HEK293 (cell line): ENCODE measurements at regions not wholly inside any gene's neighbourhood (a gene's known extent, or its start where the extent isn't known, plus 50 kb on each side); places are given as distances from the start of the nearest gene placed in this dataset.

Experiments
- CTCF ChIA-PET: fragments of 350-600 bp; formaldehyde crosslinking; extraction: SDS; loops from one replicate; lab custom pipeline; 2021; ENCODE audit warnings: antibody characterized with exemption; lab: Yijun Ruan, JAX
- POLR2A ChIA-PET: fragments of 300-600 bp; formaldehyde crosslinking; extraction: SDS; loops from one replicate; lab custom pipeline; 2020; ENCODE audit warnings: antibody characterized with exemption, inconsistent platforms; lab: Yijun Ruan, JAX
- H3K27ac ChIP-seq: fragments of 200-500 bp; sonication (Bioruptor generic); 2 replicates; pipeline ENCODE4 v1.5.1; 2014; ENCODE audit warnings: low read depth, low read length, control low read depth, inconsistent platforms; ENCODE audit errors: extremely low read depth
- H3K36me3 ChIP-seq, 2 experiments: fragments of 200-500 bp in 1 of 2; sonication (Bioruptor generic) in 1 of 2; 1 replicate in 1 of 2; 2 replicates in 1 of 2; pipeline ENCODE4 v1.5.1; 2014 to 2017; ENCODE audit warnings: inconsistent platforms in 2 of 2, low read length in 2 of 2; ENCODE audit not compliant: control insufficient read depth in 2 of 2, insufficient read depth in 1 of 2
- H3K4me1 ChIP-seq: fragments of 200-500 bp; sonication (Bioruptor generic); 2 replicates; pipeline ENCODE4 v1.5.1; 2014; ENCODE audit warnings: mild to moderate bottlenecking, low read length, inconsistent platforms; ENCODE audit not compliant: control insufficient read depth, insufficient read depth
- H3K4me3 ChIP-seq: 2 replicates; pipeline ENCODE4 v1.5.1; 2011; ENCODE audit warnings: low read depth, mild to moderate bottlenecking, control low read depth, low read length, moderate library complexity
- H3K9me3 ChIP-seq: fragments of 200-500 bp; sonication (Bioruptor generic); 2 replicates; pipeline ENCODE4 v1.5.1; 2014; ENCODE audit warnings: low read depth, low read length, inconsistent platforms; ENCODE audit not compliant: control insufficient read depth, insufficient read depth
- HOXC10 ChIP-seq: sonication (generic); formaldehyde crosslinking; IDR thresholded peaks from 2 replicates; pipeline ENCODE4 v1.8.1; 2023; ENCODE audit warnings: mild to moderate bottlenecking, missing genetic modification reagents
- KLF8 ChIP-seq: fragments of 450-650 bp; formaldehyde crosslinking; IDR thresholded peaks from 2 replicates; pipeline ENCODE4 v1.5.1; 2016; ENCODE audit warnings: missing biosample characterization, missing genetic modification characterization
- KLF9 ChIP-seq: fragments of 450-650 bp; formaldehyde crosslinking; IDR thresholded peaks from 2 replicates; pipeline ENCODE4 v1.5.1; 2016; ENCODE audit warnings: missing biosample characterization, missing genetic modification characterization, low read depth
- MYNN ChIP-seq: fragments of 450-650 bp; formaldehyde crosslinking; IDR thresholded peaks from 2 replicates; pipeline ENCODE4 v1.5.1; 2016; ENCODE audit warnings: missing biosample characterization, missing genetic modification characterization, borderline replicate concordance
- PRDM10 ChIP-seq: fragments of 450-650 bp; formaldehyde crosslinking; IDR thresholded peaks from 2 replicates; pipeline ENCODE4 v1.5.1; 2016; ENCODE audit warnings: missing biosample characterization, missing genetic modification characterization
- TCF7L2 ChIP-seq: IDR thresholded peaks from 2 replicates; pipeline ENCODE4 v1.6.1; 2011; ENCODE audit warnings: low read depth, mild to moderate bottlenecking, inconsistent platforms, low read length, moderate library complexity, borderline replicate concordance
- TSHZ1 ChIP-seq: fragments of 450-650 bp; formaldehyde crosslinking; IDR thresholded peaks from 2 replicates; pipeline ENCODE4 v1.5.1; 2016; ENCODE audit warnings: missing biosample characterization, missing genetic modification characterization, borderline replicate concordance
- YY1 ChIP-seq: fragments of 450-650 bp; formaldehyde crosslinking; IDR thresholded peaks from 2 replicates; pipeline ENCODE4 v1.5.1; 2018; ENCODE audit warnings: missing biosample characterization, missing genetic modification characterization
- ZBTB26 ChIP-seq: fragments of 450-650 bp; formaldehyde crosslinking; optimal IDR thresholded peaks from 2 replicates; pipeline ENCODE3; 2016; ENCODE audit warnings: missing biosample characterization, mild to moderate bottlenecking, missing genetic modification characterization
- ZBTB48 ChIP-seq: fragments of 450-650 bp; formaldehyde crosslinking; IDR thresholded peaks from 2 replicates; pipeline ENCODE4 v1.5.1; 2016; ENCODE audit warnings: missing biosample characterization, missing genetic modification characterization
- ZNF146 ChIP-seq: fragments of 450-650 bp; formaldehyde crosslinking; IDR thresholded peaks from 2 replicates; pipeline ENCODE4 v1.5.1; 2016; ENCODE audit warnings: missing biosample characterization, missing genetic modification characterization
- ZNF174 ChIP-seq: fragments of 450-650 bp; formaldehyde crosslinking; IDR thresholded peaks from 2 replicates; pipeline ENCODE4 v1.5.0; 2017; ENCODE audit warnings: missing biosample characterization, mild to moderate bottlenecking, missing genetic modification characterization
- ZNF211 ChIP-seq: fragments of 450-650 bp; formaldehyde crosslinking; IDR thresholded peaks from 2 replicates; pipeline ENCODE4 v1.5.1; 2016; ENCODE audit warnings: low read depth, missing biosample characterization, missing genetic modification characterization
- ZNF324 ChIP-seq: fragments of 450-650 bp; formaldehyde crosslinking; IDR thresholded peaks from 2 replicates; pipeline ENCODE4 v1.5.1; 2016; ENCODE audit warnings: missing biosample characterization, missing genetic modification characterization
- ZNF335 ChIP-seq: fragments of 450-650 bp; formaldehyde crosslinking; conservative IDR thresholded peaks from 2 replicates; pipeline ENCODE4 v1.5.1; 2016; ENCODE audit warnings: missing biosample characterization, missing genetic modification characterization
- ZNF501 ChIP-seq: fragments of 450-650 bp; formaldehyde crosslinking; IDR thresholded peaks from 2 replicates; pipeline ENCODE4 v1.5.1; 2016; ENCODE audit warnings: missing biosample characterization, missing genetic modification characterization
- TF ChIP-seq, protein P1 (sequence below): fragments of 450-650 bp; formaldehyde crosslinking; IDR thresholded peaks from 2 replicates; pipeline ENCODE4 v1.5.1; 2016; ENCODE audit warnings: missing biosample characterization, missing genetic modification characterization
- TF ChIP-seq, protein P2 (sequence below): fragments of 450-650 bp; formaldehyde crosslinking; IDR thresholded peaks from 2 replicates; pipeline ENCODE4 v1.5.1; 2016; ENCODE audit warnings: missing biosample characterization, missing genetic modification characterization

DNA sequence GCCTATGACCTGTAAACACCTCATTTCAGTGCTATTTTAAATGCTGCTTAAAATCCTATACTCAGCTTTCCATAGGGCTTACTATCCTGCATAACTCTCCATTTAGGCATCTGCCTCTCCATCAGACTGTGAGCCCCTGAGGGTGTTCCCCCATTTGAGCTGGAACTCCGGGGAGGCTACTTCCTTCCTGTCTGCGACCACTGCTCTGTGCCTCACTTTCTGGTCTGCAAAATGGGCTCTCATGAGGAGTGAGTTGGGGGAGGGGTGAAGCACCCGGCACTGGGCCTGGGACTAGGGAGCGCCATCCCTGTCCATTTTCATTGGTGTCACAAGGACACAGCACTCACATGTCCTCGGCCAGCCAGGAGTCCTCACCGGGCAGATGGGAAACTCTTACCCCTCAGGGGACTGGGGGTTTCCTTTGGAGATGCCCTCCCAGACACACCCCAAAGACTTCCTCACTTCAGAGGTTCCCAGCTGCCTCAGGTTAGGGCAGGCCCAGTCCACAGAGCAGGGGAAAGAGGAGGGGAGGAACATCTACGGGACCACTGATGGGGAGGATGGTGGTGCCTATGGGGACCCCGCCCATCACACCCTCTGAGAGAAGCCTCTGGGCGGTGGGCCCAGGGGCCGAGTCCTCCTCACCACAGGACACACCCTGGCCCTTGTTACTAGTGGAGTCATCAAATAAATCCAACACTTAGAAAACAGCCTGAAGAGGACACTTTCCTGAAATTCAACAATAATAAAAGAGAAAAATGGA, 134.9 kb downstream of the MATN1 start (continued):
- TF ChIP-seq, protein P1, sequence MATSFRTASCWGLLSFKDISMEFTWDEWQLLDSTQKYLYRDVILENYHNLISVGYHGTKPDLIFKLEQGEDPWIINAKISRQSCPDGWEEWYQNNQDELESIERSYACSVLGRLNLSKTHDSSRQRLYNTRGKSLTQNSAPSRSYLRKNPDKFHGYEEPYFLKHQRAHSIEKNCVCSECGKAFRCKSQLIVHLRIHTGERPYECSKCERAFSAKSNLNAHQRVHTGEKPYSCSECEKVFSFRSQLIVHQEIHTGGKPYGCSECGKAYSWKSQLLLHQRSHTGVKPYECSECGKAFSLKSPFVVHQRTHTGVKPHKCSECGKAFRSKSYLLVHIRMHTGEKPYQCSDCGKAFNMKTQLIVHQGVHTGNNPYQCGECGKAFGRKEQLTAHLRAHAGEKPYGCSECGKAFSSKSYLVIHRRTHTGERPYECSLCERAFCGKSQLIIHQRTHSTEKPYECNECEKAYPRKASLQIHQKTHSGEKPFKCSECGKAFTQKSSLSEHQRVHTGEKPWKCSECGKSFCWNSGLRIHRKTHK (tag by site-specific recombination), result no peak
- no peak for TF ChIP-seq ZNF501

DNA sequence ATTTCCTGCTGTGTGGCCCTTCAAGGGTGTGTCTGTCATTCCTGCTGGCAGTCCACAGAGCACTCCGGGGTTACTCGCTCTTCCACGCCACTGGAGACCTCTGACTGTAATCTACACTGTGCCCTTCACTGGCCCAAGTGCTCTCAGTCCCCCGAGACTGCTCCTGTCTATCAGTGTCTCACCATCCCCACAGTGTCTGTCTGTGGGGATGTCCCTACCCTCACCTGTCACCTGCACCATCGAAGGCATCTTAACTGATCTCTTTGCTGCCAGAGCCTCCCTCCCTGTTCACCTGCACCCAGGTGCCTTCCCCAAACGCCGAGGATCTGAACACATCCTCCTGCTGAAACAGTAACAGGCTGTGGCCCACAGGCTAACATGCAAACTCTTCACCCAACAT, 136.7 kb downstream of the MATN1 start:
- Histone ChIP-seq H3K4me3 (no peak overlapping the region), H3K9me3 (no peaks in the 10 kb centered on the region), H3K27ac (no peak overlapping the region), H3K4me1 (no peaks in the 10 kb centered on the region), H3K36me3 (no peaks in the 10 kb centered on the region)
- POLR2A ChIA-PET, result no interaction called here
- CTCF ChIA-PET, result interaction anchor here (0.7 kb wide), 1 partner anchor 43 kb away, joined by 3 read pairs; no protein-coding TSS in a partner anchor
- TF ChIP-seq, protein P2, sequence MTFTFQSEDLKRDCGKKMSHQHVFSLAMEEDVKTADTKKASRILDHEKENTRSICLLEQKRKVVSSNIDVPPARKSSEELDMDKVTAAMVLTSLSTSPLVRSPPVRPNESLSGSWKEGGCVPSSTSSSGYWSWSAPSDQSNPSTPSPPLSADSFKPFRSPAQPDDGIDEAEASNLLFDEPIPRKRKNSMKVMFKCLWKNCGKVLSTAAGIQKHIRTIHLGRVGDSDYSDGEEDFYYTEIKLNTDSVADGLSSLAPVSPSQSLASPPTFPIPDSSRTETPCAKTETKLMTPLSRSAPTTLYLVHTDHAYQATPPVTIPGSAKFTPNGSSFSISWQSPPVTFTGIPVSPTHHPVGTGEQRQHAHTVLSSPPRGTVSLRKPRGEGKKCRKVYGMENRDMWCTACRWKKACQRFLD (tag by site-specific recombination), result no peak
- TF ChIP-seq MYNN, result no peak
- TF ChIP-seq YY1 (tag by site-specific recombination), result no peak
- no peak for TF ChIP-seq ZNF146
- no peak for TF ChIP-seq ZNF324
- no peak for TF ChIP-seq PRDM10 (tag by site-specific recombination)
- no peak for TF ChIP-seq KLF9
- TF ChIP-seq ZNF335 (tag by site-specific recombination), result no peak
- TF ChIP-seq ZNF211 (tag by site-specific recombination), result no peak
- TF ChIP-seq TSHZ1 (tag by site-specific recombination), result no peak
- TF ChIP-seq HOXC10, result no peak
- TF ChIP-seq ZBTB26 (tag by site-specific recombination), result no peak
- no peak for TF ChIP-seq ZBTB48 (tag by site-specific recombination)
- TF ChIP-seq ZNF174 (tag by site-specific recombination), result no peak
- no peak for TF ChIP-seq KLF8 (tag by site-specific recombination)
- TF ChIP-seq TCF7L2, result no peak
